ELF-1 (cell line): ENCODE measurements at regions not wholly inside any gene's neighbourhood (a gene's known extent, or its start where the extent isn't known, plus 50 kb on each side); places are given as distances from the start of the nearest gene placed in this dataset.

Source experiments
- DNase-seq: peaks from one replicate; pipeline ENCODE4 v3.0.0-alpha.2; 2016; ENCODE audit warnings: low read depth, low spot score

DNA sequence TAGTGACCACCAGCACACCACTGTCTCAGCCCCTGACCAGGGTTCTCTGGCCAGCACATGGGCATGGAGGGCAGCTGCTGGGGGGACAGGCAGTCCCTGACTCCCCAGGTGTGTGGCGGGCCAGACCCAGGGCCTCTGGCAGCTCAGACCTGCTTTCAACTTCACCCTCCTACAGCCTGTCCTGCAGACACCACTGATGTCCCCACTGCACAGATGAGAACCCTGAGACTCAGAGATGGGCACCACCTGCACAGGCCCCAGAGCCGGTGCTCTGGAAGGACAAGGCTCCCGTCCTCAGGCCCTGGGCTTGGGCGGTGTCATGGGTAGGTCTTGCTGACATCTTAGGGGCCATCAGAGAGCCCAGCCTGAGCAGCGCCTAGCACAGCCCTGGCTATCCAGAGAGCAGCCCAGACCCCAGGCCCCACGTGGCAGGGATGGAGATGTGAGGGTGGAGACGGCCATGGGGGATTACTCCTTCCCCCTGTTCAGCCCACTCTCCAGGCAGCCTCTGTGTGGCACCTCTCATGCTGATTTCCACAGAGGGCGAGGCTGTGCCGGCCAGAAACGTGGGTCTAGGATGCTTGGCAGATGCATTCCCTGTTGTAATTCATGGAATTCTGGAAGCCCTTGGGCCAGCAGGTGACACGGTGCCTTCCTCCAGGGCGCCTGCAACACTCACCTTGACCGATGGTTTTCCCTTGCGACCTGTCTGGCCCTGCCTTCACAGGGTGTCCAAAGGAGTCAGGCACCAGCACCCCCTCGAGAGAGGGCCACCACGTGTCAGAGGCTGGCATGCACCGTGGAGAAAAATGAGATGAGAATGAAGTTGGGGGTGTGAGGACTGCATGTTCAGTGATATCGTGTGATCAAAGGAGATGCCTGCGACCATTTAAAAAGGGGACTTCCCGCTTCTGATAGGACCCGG, 61.2 kb upstream of the GLI2 start:
- DNase-seq: no peak

DNA sequence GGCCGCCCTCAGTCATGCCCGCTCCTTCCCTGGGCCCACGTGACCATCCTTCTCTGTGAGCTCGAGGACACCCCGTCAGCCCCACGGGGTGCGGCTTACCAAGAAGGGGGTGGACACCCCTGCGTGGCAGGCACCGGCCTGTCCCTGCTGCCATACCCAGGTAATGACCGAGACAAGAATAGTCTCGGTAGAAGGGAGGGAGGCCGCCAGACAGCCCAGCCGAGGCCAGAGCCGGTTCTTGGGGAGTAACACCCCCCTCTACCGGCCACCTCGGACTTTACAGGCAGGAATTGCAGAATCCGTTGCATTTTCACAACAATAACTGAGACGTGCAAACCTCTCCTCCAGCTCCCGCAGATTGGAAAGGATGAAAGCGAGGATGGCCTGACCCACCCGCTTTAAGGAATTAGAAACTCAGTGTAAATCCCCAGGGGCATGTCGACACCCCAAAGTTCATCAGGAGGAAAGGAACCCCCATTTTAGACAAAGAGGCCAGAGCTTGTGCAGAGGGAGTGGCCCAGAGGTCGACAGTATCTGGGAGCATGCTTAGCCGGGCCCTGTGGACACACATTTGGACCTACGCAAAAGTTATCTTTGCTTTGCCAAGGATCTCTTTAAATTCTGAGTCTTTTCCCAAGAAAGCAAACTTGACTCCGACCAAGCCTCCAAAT, 60.1 kb upstream of the GLI2 start:
- peak; percentile 83 for DNase-seq

DNA sequence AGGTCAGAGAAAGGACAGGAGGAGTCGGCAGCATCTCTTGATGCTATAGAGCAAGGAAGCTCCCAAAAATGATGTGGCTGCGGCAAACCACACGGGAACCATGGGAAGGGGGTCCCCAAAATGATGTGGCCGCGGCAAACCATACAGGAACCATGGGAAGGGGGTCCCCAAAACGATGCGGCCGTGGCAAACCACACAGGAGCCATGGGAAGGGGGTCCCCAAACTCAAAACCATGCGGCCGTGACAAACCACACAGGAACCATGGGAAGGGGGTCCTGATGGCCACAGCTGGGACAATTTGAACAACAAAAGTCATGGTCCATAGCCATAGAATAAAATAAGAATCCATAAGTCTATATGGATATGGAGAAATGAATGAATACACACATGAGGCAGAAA, 58.4 kb upstream of the GLI2 start:
- DNase-seq: no peak

DNA sequence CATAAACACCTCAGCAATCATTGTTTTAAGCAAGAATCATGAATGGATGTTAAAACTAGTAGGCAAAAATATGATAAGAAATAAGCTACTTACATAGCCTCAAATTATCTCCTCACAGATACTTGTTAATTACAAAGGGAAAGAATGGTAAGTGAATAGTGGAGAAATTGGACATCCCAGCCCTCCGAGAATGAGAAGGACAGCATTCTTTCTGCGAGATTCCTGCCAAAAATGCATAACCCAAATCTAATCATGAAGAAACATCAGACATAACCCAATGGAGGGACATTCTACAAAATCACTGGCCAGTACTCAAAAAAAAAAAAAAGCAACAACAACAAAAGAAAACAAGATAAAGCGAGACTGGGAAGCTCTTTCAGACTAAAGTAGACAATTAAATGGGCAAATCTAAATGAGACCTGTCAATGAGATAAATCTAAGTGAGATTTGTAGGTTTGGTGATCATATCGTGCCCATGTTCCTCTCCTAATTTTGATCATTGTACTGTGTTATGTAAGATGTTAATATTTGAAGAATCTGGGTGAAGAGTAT, 57.9 kb upstream of the GLI2 start:
- no peak for DNase-seq

DNA sequence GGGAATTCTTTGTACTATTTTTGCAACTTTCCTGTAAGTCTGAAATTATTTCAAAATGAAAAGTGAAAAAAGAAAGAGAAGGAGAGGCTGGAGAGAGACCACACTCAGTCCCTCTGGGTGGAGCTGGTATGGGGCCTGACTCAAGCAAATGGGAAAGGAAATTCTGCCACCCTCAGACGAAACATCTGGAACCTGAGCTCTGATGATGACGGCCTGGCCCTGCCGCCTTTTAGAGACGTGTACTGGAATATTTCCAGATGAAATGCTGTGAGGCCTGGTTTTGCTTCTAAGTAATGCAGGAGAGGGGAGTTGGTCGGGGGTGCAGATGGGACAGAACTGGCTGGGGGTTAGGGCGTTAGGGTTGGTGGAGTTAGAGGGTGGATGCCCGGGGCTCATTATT, 57.4 kb upstream of the GLI2 start:
- no peak for DNase-seq

DNA sequence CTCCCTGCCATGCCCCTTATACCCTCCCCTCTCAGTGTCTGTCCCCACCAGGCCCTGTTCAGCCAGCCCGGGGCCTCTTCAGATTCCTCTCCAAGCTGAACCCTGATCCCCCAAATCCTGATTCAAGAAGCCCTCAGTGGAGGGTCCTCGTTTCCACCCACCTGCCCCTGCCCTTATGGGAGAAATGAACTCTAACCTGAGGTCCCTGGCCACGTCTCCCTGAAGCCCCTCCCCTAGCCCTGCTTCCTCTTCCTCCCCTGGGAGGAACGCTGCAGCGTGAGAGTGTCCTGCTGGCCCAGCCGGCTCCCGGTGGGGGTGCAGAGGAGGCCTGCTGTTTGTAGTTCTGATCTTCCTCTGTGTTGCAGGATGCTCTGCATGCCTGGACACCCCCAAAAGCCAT, 56.7 kb upstream of the GLI2 start:
- DNase-seq: no peak

DNA sequence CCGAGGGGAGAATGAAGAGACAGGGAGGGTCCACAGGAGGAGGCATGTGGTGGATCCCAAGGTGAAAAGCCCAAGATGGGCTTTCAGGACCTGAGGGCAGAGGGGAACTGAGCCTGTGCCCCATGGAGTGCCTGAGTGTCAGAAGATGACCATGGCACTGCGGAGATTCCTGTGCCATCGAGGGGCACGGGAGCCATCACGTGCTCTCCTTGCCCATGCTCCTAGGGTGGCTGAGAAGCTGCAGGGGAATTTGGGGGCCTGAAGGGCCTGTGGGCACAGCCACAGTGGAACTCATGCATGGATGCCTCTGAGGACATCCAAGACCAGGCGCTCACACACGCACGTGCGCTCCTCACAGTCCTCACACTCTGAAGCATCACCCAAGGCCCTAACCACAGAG, 56.1 kb upstream of the GLI2 start:
- DNase-seq: no peak

DNA sequence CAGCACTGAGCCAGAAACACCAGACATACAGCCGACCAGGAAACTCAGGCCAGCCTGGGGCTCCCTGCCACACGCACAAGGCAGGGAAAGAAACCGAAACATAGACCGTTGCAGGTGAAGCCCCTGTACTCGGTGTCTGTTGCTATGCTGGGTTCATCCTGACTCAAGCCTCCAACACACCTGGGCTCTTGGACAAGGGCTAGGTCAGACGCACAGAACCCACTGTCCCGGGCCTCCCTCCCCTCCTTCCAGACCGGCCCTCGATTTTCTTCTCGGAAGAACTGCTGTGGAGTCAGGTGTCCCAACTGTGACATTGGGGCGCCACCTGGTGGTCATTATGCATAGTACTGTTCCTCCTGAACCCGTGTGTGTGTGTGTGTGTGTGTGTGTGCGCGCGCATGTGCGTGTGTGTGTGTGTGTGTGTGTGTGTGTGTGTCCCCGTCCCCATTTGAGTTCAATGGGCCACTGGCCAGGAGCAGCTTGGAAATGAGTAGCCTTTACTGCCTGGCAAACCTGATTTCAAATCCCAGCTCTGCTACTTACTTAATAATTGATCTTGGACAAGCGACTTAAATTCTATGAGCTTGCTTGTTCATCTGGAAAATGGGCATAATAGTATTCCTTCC, 55.4 kb upstream of the GLI2 start:
- peak; percentile 84 for DNase-seq

DNA sequence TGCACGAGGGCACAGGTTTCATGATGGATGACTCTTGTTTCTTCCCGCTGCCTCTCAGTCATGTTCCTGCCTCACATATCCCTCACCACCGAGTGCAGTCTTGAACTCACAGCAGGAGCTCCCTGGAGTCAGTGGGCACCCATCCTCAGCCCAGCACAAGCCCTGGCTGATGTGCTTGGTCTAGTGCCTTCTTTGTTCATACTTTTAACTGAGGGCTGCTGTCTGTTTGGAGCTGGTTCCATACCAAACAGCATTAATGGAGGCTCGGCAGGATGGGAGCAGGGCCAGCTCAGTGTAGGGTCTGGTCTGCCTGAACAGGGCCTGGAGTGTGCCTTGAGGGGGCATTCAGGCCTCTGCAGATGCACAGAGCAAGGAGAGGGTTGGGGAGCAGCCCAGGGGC, 54.5 kb upstream of the GLI2 start:
- no peak for DNase-seq

DNA sequence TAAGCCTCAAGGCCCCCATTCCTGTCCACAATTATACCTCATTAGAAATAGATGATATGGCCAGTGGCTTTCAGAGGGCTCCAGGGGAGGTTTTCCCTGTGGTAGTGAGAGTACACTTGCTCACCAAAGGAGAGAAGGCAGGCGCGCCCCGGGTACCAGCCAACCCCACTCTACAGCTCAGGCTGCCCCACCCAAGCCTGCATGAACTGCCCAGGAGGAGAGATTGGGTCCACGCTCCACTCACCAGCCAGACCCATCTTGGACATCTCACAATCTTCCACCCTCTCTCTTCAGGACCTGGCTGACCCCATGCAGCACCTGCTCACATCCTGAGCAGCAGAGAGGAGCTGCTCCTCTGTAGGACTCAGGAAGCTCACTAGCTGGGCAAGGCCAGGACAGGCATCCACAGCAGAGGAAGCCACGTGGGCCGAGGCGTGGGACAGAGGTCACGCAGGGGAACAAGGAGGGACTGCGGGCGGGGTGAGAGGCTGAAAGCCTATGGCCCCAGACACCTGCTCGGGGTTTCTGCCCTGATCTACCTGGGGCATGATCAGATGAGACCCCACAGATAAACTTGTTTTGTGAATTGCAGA, 53.9 kb upstream of the GLI2 start:
- DNase-seq: no peak

DNA sequence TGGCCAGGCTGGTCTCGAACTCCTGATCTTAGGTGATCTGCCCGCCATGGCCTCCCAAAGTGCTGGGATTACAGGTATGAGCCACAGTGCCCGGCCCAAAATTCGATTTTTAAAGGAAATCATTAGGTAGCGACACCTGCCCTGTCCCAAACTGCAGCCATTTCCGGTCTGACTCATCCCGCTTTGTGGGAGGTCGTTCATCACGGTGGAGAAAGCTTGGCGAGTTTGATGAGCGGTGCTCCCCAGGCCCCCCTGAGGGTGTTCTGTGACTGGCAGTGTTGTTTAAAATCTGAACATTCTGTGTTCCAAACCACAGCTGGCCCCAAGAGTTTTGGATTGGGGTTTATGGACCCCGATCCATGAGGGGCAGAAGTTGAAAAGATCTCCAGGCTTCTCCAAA, 53.0 kb upstream of the GLI2 start:
- DNase-seq: no peak

DNA sequence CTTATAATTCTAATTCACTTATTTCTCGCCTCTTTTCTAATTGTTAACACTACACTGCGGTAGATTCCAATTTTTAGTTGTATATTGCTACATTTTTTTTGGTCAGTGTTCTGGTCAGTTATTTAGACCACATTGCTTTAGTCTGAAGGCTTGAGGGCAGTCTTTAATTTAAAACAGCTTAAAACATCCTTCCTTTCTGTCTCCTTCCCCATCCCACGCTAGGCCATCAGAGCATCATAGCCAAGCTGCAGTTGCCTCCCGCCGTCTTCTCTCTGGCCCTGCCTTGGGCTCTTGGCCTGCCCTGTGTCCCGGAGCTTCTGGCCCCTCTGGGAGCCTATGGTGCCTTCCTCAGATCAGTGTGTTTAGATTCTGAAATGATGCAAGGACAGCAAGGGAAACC, 52.6 kb upstream of the GLI2 start:
- no peak for DNase-seq

DNA sequence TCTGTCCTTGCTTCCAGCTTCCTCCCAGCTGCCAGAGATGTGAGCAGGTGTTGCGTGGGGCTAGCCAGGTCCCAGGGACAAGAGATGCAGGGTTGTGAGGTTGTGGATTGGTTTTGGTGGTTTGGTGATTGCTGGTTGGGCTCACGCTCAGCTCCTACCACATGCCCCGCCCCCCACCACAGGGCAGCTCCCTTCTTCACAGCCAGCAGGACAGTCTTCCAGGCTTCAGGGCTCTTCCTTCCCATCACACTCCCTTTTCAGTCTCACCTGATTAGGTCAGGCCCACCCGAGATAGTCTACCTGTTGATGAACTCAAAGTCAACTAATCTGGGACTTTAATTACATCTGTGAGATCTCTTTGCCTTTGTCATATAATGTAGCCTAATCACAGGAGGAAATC, 52.0 kb upstream of the GLI2 start:
- DNase-seq: peak; percentile 65

DNA sequence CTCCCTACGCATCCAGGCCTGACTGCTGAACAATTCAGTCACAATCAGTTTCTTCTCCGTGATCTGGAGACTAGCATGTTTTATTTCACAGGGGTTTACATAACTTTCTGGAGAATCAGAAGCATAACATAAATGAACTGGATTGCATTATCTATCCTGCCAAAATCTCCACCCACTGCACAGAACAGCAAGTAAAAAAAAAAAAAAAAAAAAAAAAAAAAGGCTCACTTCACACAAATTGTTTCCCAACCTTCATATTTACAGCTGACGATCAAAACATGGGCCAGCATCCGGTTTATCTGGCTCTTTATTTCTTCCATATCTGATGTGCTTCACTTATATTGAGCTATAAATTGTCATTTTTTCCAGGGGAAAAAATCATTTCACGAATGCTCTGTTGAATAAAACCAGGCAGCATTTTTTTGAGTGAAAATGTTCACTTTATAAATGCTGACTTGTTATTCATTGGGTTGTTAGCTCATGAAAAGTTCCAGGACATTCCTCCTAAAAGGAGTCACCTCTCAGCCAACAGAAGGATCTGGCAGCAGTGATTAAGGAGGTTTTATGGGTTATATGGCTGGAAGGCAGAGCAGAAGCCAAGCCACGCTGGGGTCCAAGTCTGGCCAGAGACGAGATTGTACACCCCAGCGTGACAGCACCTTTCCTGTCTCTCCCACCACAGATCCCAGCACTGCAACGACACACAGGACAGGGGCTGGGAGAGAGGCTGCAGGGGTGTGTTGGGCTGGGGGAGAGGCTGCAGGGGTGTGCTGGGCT, 51.2 kb upstream of the GLI2 start:
- DNase-seq: no peak

DNA sequence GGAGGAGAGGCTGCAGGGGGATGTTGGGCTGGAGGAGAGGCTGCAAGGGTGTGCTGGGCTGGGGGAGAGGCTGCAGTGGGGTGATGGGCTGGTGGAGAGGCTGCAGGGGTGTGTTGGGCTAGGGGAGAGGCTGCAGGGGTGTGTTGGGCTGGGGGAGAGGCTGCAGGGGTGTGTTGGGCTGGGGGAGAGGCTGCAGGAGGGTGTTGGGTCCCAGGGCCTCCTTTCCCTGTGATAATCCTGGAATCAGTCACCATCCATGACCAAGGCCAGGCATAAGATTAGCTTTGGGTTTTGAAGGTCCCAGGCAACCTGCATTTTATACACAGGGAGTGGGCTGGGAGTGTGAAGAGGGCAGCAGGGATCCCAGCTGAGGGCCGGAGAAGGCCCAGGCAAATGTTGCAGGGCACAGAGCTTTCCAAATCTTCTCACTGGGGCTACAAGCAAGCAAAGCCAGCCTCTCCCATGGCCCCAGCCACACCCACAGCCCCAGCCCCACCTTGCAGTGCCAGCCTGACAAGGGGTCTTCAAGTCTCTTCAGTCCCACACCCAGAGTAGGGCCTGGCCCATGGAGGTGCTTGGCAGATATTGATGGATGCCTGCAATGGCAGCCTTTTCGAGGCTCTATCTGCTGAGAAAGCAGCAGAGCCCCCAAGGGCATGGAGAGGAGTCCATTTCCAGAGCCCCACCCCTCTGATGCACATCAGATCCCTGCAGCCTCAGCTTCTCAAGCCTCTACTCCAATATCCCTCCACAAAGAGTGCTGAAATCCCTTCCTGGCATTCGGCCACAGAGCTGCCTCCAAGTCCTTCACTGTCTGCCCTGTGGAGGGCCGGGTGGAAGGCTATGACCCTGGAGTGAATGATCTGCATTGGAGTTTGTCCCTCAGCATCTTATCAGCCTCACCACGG, 50.3 kb upstream of the GLI2 start:
- no peak for DNase-seq
